Mesendoderm (in vitro differentiated cells): ENCODE measurements at regions not wholly inside any gene's neighbourhood (a gene's known extent, or its start where the extent isn't known, plus 50 kb on each side); places are given as distances from the start of the nearest gene placed in this dataset.

ENCODE experiments used
- DNase-seq: peaks from one replicate; pipeline ENCODE4 v3.0.0; 2013
- H2AK5ac ChIP-seq: 2 replicates; pipeline ENCODE4 v1.6.1; 2013; ENCODE audit warnings: low read length, inconsistent platforms
- H2BK120ac ChIP-seq: 2 replicates; pipeline ENCODE4 v1.6.1; 2013; ENCODE audit warnings: low read depth, mild to moderate bottlenecking, low read length, moderate library complexity, mixed read lengths
- H2BK15ac ChIP-seq: replicated peaks from 2 replicates; pipeline ENCODE4 v1.6.1; 2013; ENCODE audit warnings: low read depth, mild to moderate bottlenecking, moderate library complexity
- H2BK5ac ChIP-seq: 2 replicates; pipeline ENCODE4 v1.6.1; 2013; ENCODE audit warnings: low read length, inconsistent platforms
- H3K18ac ChIP-seq: 2 replicates; pipeline ENCODE4 v1.6.1; 2013; ENCODE audit warnings: mild to moderate bottlenecking, low read length, mixed read lengths
- H3K23ac ChIP-seq: one replicate; pipeline ENCODE4 v1.6.1; 2013; ENCODE audit warnings: low read length
- H3K27ac ChIP-seq: 2 replicates; pipeline ENCODE4 v1.5.1; 2013; ENCODE audit warnings: low read depth, mild to moderate bottlenecking, inconsistent platforms, low read length, moderate library complexity
- H3K27me3 ChIP-seq: 2 replicates; pipeline ENCODE4 v1.6.1; 2013; ENCODE audit warnings: low read length, control low read depth, mild to moderate bottlenecking, inconsistent platforms; ENCODE audit not compliant: insufficient read depth, poor library complexity
- H3K36me3 ChIP-seq: 2 replicates; pipeline ENCODE4 v1.6.1; 2013; ENCODE audit warnings: low read length, inconsistent platforms; ENCODE audit not compliant: control insufficient read depth, insufficient read depth
- H3K4ac ChIP-seq: one replicate; pipeline ENCODE4 v1.6.1; 2013; ENCODE audit warnings: low read depth, mild to moderate bottlenecking, low read length, moderate library complexity
- H3K4me1 ChIP-seq: 2 replicates; pipeline ENCODE4 v1.6.1; 2013; ENCODE audit warnings: low read depth, low read length, inconsistent platforms; ENCODE audit not compliant: control insufficient read depth
- H3K4me2 ChIP-seq: 2 replicates; pipeline ENCODE4 v1.6.1; 2013; ENCODE audit warnings: low read length
- H3K4me3 ChIP-seq: 2 replicates; pipeline ENCODE4 v1.5.1; 2013; ENCODE audit warnings: mild to moderate bottlenecking, low read length
- H3K56ac ChIP-seq: one replicate; pipeline ENCODE4 v1.6.1; 2013; ENCODE audit warnings: low read length
- H3K79me1 ChIP-seq: 2 replicates; pipeline ENCODE4 v1.6.1; 2013; ENCODE audit warnings: low read length, inconsistent platforms
- H3K79me2 ChIP-seq: 2 replicates; pipeline ENCODE4 v1.6.1; 2013; ENCODE audit warnings: mild to moderate bottlenecking, low read length; ENCODE audit not compliant: control insufficient read depth, insufficient read depth
- H3K9ac ChIP-seq: 2 replicates; pipeline ENCODE4 v1.6.1; 2013; ENCODE audit warnings: low read length, inconsistent platforms
- H4K5ac ChIP-seq: one replicate; pipeline ENCODE4 v1.6.1; 2013; ENCODE audit warnings: low read length
- H4K8ac ChIP-seq: one replicate; pipeline ENCODE4 v1.6.1; 2013; ENCODE audit warnings: low read depth, mild to moderate bottlenecking, control low read depth, low read length, moderate library complexity
- WGBS: extraction: QIAGEN DNeasy Blood & Tissue Kit; methylation state at CpG from one replicate; pipeline ENCODE4 v1.1.7; 2013; ENCODE audit warnings: low lambda C conversion rate, missing lambda C conversion rate; ENCODE audit not compliant: insufficient coverage; ENCODE audit errors: extremely low coverage; 5-methylcytosine and 5-hydroxymethylcytosine counted together

- H3K9ac ChIP-seq = no peak overlapping the region
- H3K23ac ChIP-seq = no peak overlapping the region
- H3K79me1 ChIP-seq = no peaks in the 10 kb centered on the region
- no peaks in the 10 kb centered on the region for H3K27me3 ChIP-seq
- H2BK120ac ChIP-seq = no peak overlapping the region
- H3K79me2 ChIP-seq = no peaks in the 10 kb centered on the region
- H3K56ac ChIP-seq = no peak overlapping the region
- no peak overlapping the region for H3K4me2 ChIP-seq
- H3K4me1 ChIP-seq = no peaks in the 10 kb centered on the region
- H3K18ac ChIP-seq = no peak overlapping the region
- H2BK5ac ChIP-seq = no peak overlapping the region
- no peak overlapping the region for H3K4ac ChIP-seq
- no CpG with 5 or more reads among the region's 2 CpGs for WGBS
- no peak for DNase-seq
- no peak overlapping the region for H3K4me3 ChIP-seq
- H3K36me3 ChIP-seq = no peaks in the 10 kb centered on the region
- H2BK15ac ChIP-seq = no peak overlapping the region
- no peak overlapping the region for H4K5ac ChIP-seq
- no peak overlapping the region for H4K8ac ChIP-seq
- H3K27ac ChIP-seq = no peak overlapping the region
- no peak overlapping the region for H2AK5ac ChIP-seq
Measured at GRCh38 chr16:35187665-35188225, 1728.3 kb downstream of the TP53TG3F start.

GRCh38 chr16:35188288-35189155 lies 1729.1 kb downstream of the TP53TG3F start:
- Histone ChIP-seq H4K8ac (no peak overlapping the region), H2BK5ac (no peak overlapping the region), H3K18ac (no peak overlapping the region), H3K4me1 (no peaks in the 10 kb centered on the region), H3K27me3 (no peaks in the 10 kb centered on the region), H3K79me1 (no peaks in the 10 kb centered on the region), H3K9ac (no peak overlapping the region), H3K36me3 (no peaks in the 10 kb centered on the region), H3K56ac (no peak overlapping the region), H3K4ac (no peak overlapping the region), H3K4me3 (no peak overlapping the region), H2AK5ac (no peak overlapping the region), H3K27ac (no peak overlapping the region), H2BK15ac (no peak overlapping the region), H2BK120ac (no peak overlapping the region), H3K23ac (no peak overlapping the region), H4K5ac (no peak overlapping the region), H3K4me2 (no peak overlapping the region), H3K79me2 (no peaks in the 10 kb centered on the region)
- no CpG with 5 or more reads among the region's 8 CpGs for WGBS
- peak; percentile 1 for DNase-seq

GRCh38 chr16:35192993-35193392 lies 1733.6 kb downstream of the TP53TG3F start:
- H4K8ac ChIP-seq = no peak overlapping the region
- no peak overlapping the region for H2BK15ac ChIP-seq
- H3K18ac ChIP-seq = no peak overlapping the region
- H3K9ac ChIP-seq = no peak overlapping the region
- H3K56ac ChIP-seq = no peak overlapping the region
- no peak overlapping the region for H3K4me2 ChIP-seq
- no peak overlapping the region for H3K27ac ChIP-seq
- no peak overlapping the region for H4K5ac ChIP-seq
- WGBS = no CpG with 5 or more reads among the region's 4 CpGs
- no peaks in the 10 kb centered on the region for H3K27me3 ChIP-seq
- H3K23ac ChIP-seq = no peak overlapping the region
- no peaks in the 10 kb centered on the region for H3K4me1 ChIP-seq
- H3K4ac ChIP-seq = no peak overlapping the region
- no peaks in the 10 kb centered on the region for H3K36me3 ChIP-seq
- no peak overlapping the region for H3K4me3 ChIP-seq
- no peaks in the 10 kb centered on the region for H3K79me2 ChIP-seq
- no peak overlapping the region for H2AK5ac ChIP-seq
- no peak overlapping the region for H2BK120ac ChIP-seq
- no peak overlapping the region for H2BK5ac ChIP-seq
- DNase-seq = no peak
- no peaks in the 10 kb centered on the region for H3K79me1 ChIP-seq

- H2BK120ac ChIP-seq = no peak overlapping the region
- no peaks in the 10 kb centered on the region for H3K79me2 ChIP-seq
- no peak overlapping the region for H2AK5ac ChIP-seq
- no peak overlapping the region for H2BK15ac ChIP-seq
- no peak overlapping the region for H3K9ac ChIP-seq
- H3K27ac ChIP-seq = no peak overlapping the region
- no peak overlapping the region for H2BK5ac ChIP-seq
- H4K8ac ChIP-seq = no peak overlapping the region
- H3K36me3 ChIP-seq = no peaks in the 10 kb centered on the region
- no peak overlapping the region for H3K56ac ChIP-seq
- no peak overlapping the region for H3K4me2 ChIP-seq
- H3K4ac ChIP-seq = no peak overlapping the region
- no peaks in the 10 kb centered on the region for H3K4me1 ChIP-seq
- H4K5ac ChIP-seq = no peak overlapping the region
- no peak overlapping the region for H3K18ac ChIP-seq
- no peak overlapping the region for H3K23ac ChIP-seq
- H3K4me3 ChIP-seq = no peak overlapping the region
- no peak for DNase-seq
- no CpG with 5 or more reads among the region's 3 CpGs for WGBS
- no peaks in the 10 kb centered on the region for H3K27me3 ChIP-seq
- H3K79me1 ChIP-seq = no peaks in the 10 kb centered on the region
Measured at GRCh38 chr16:35193956-35194355, 1734.5 kb downstream of the TP53TG3F start.

GRCh38 chr16:35194681-35195080 lies 1735.3 kb downstream of the TP53TG3F start:
- H3K4me3 ChIP-seq = no peak overlapping the region
- no peak overlapping the region for H3K9ac ChIP-seq
- H3K56ac ChIP-seq = no peak overlapping the region
- H3K4ac ChIP-seq = no peak overlapping the region
- DNase-seq = no peak
- no peak overlapping the region for H2BK5ac ChIP-seq
- H4K8ac ChIP-seq = no peak overlapping the region
- no peaks in the 10 kb centered on the region for H3K36me3 ChIP-seq
- no peak overlapping the region for H2BK120ac ChIP-seq
- no peaks in the 10 kb centered on the region for H3K4me1 ChIP-seq
- H3K27ac ChIP-seq = no peak overlapping the region
- WGBS = no CpG with 5 or more reads among the region's 5 CpGs
- H3K79me2 ChIP-seq = no peaks in the 10 kb centered on the region
- H4K5ac ChIP-seq = no peak overlapping the region
- no peak overlapping the region for H2AK5ac ChIP-seq
- no peaks in the 10 kb centered on the region for H3K27me3 ChIP-seq
- H3K18ac ChIP-seq = no peak overlapping the region
- H2BK15ac ChIP-seq = no peak overlapping the region
- no peak overlapping the region for H3K23ac ChIP-seq
- H3K79me1 ChIP-seq = no peaks in the 10 kb centered on the region
- no peak overlapping the region for H3K4me2 ChIP-seq
